ENCODE measurements at regions not wholly inside any gene's neighbourhood (a gene's known extent, or its start where the extent isn't known, plus 50 kb on each side); places are given as distances from the start of the nearest gene placed in this dataset.

- no peak for TF ChIP-seq ZFX (IDR thresholded peaks at IDR 0.05)
- peak overlapping the region; percentile 36; the same call in 1 of the 2 replicates for H3K27ac ChIP-seq
These were observed 404.0 kb downstream of the TLE4 start for GRCh38 chr9:79975621-79976256.

GRCh38 chr9:79974806-79975422 is 403.1 kb downstream of the TLE4 start:
- TF ChIP-seq CTCF (conservative IDR thresholded peaks at IDR 0.05) (no peak), ZFX (IDR thresholded peaks at IDR 0.05) (no peak)
- H3K27ac ChIP-seq = peak overlapping the region; percentile 36

- no peak overlapping the region for H3K27ac ChIP-seq
- no peak for TF ChIP-seq ZFX (IDR thresholded peaks at IDR 0.05)
- TF ChIP-seq CTCF (conservative IDR thresholded peaks at IDR 0.05) = no peak
These were observed 401.9 kb downstream of the TLE4 start for GRCh38 chr9:79973627-79974026.

- TF ChIP-seq CTCF (conservative IDR thresholded peaks at IDR 0.05) (no peak), ZFX (IDR thresholded peaks at IDR 0.05) (no peak)
- H3K27ac ChIP-seq = no peak overlapping the region
These were observed 398.3 kb downstream of the TLE4 start for GRCh38 chr9:79970146-79970425.

DNA sequence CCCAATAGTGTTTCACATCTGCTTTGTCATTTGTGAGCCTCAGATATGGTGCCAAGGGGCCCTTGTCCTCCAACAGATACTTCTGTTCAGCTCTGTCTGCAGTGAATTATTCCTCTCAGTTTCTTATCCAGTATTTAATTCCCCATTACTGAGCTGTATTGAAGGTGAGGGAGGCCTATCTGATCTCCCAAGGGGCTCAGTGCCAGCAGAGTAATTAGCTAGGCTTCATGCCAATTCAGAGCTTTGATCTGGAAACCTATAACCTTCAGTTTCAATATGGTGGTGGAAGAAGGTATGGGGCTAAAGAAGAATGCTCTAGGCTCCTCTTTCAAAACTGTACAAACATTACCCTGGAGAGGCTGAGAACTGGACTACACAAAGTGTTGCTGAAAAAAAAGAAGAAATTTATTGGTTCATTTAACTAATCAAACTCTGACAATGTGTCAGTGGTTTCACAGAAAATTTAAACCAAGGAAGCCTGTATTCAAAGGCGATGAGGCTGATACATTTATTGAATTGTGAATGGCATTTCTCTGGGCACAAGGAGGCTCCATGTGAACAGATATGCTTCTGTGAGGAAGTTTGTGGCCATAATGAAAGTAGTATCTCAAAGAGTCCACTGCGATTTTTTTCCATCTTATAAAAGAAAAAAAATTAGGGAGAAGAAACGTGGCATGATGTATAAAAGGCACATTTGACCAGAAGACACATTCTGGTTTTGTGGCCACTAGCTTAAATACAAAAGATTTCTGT is 397.8 kb downstream of the TLE4 start:
- no peak overlapping the region for H3K27ac ChIP-seq
- TF ChIP-seq ZFX (IDR thresholded peaks at IDR 0.05) (no peak), CTCF (conservative IDR thresholded peaks at IDR 0.05) (no peak)

- TF ChIP-seq ZFX (IDR thresholded peaks at IDR 0.05) = no peak
- no peak for TF ChIP-seq CTCF (conservative IDR thresholded peaks at IDR 0.05)
- H3K27ac ChIP-seq = no peak overlapping the region
These were observed 396.8 kb downstream of the TLE4 start for GRCh38 chr9:79968533-79968932.

- no peak for TF ChIP-seq CTCF (conservative IDR thresholded peaks at IDR 0.05)
These were observed 391.1 kb downstream of the TLE4 start for GRCh38 chr9:79962836-79963235.

More at GRCh38 chr9:79962836-79963235, 391.1 kb downstream of the TLE4 start:
- H3K27ac ChIP-seq = peak overlapping the region; percentile 20; the same call in 1 of the 2 replicates

Measured in C4-2B (cell line).